Thyroid gland (tissue), 4 donors: ENCODE measurements at regions not wholly inside any gene's neighbourhood (a gene's known extent, or its start where the extent isn't known, plus 50 kb on each side); places are given as distances from the start of the nearest gene placed in this dataset.

Experiments
- POLR2A ChIP-seq, 2 donors: fragments of 450-650 bp; IDR thresholded peaks; one replicate each; pipeline ENCODE4 v1.6.1; 2017; ENCODE audit warnings: antibody characterized with exemption in 2 of 2, mild to moderate bottlenecking in 2 of 2, moderate library complexity in 1 of 2
- TF ChIP-seq, protein P1 (sequence below), 6 experiments: fragments of 200-600 bp in 3 of 6; fragments of 450-650 bp in 3 of 6; sonication (generic) in 3 of 6; IDR thresholded peaks; one replicate each; pipeline ENCODE4 v1.5.1; 2016 to 2019; ENCODE audit warnings: antibody characterized with exemption in 6 of 6, mild to moderate bottlenecking in 2 of 6, inconsistent platforms in 1 of 6, moderate library complexity in 1 of 6

GRCh38 chr4:3689006-3689405, 77.2 kb upstream of the ADRA2C start:
- TF ChIP-seq, protein P1, sequence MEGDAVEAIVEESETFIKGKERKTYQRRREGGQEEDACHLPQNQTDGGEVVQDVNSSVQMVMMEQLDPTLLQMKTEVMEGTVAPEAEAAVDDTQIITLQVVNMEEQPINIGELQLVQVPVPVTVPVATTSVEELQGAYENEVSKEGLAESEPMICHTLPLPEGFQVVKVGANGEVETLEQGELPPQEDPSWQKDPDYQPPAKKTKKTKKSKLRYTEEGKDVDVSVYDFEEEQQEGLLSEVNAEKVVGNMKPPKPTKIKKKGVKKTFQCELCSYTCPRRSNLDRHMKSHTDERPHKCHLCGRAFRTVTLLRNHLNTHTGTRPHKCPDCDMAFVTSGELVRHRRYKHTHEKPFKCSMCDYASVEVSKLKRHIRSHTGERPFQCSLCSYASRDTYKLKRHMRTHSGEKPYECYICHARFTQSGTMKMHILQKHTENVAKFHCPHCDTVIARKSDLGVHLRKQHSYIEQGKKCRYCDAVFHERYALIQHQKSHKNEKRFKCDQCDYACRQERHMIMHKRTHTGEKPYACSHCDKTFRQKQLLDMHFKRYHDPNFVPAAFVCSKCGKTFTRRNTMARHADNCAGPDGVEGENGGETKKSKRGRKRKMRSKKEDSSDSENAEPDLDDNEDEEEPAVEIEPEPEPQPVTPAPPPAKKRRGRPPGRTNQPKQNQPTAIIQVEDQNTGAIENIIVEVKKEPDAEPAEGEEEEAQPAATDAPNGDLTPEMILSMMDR (IDR thresholded peaks at IDR 0.05) = no peak
- TF ChIP-seq POLR2A (IDR thresholded peaks at IDR 0.05) = no peak
